ENCODE measurements at regions not wholly inside any gene's neighbourhood (a gene's known extent, or its start where the extent isn't known, plus 50 kb on each side); places are given as distances from the start of the nearest gene placed in this dataset.
"Not testable (repeated sequence)": the region's sequence is repeated elsewhere in the genome, so short reads cannot be mapped to it uniquely, and the experiment has no call there.

DNA sequence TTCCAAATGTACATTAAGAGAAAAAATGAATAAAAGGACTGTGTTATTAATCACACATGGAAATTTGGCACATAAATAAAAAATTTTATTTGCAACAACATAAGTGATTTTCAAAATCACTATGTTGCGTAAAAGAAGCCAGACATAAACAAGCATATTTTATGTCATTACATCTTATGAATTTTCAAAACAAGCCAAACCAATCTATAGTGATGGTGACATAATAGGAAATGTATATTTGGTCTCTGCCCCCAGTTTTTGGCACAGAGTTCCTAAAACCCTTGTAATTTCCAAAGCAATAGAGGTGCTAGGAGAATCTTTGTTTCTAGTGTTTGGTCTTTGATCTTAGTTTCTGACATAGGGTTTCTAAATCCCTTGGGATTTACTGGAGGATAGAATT lies 543.3 kb downstream of the ZBBX start:
- DNase-seq (ENCODE audit: low read depth, low spot score), result no peak

GRCh38 chr3:166829896-166830295 lies 550.2 kb downstream of the ZBBX start:
- no peak for DNase-seq (ENCODE audit: low read depth, low spot score)

GRCh38 chr3:166818464-166818863 lies 561.6 kb downstream of the ZBBX start:
- no peak for DNase-seq (ENCODE audit: low read depth, low spot score)

DNA sequence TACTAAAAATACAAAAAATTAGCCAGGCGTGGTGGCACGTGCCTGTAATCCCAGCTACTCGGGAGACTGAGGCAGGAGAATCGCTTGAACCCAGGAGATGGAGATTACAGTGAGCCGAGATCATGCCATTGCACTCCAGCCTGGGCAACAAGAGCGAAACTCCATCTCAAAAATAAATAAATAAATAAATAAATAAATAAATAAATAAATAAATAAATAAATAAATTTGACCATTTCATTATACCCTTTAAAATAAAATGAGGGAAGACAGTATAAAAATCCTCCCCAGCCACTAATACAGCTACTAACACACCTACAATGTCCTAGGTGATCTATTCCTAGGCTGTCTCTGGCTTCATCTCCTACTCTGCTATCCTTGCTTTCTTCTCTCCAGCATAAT lies 562.8 kb downstream of the ZBBX start:
- DNase-seq (ENCODE audit: low read depth, low spot score), result not testable (repeated sequence)

- DNase-seq (ENCODE audit: low read depth, low spot score), result no peak
Measured at GRCh38 chr3:166810741-166811445, 569.2 kb downstream of the ZBBX start.

GRCh38 chr3:166809520-166809919 lies 570.6 kb downstream of the ZBBX start:
- no peak for DNase-seq (ENCODE audit: low read depth, low spot score)

- no peak for DNase-seq (ENCODE audit: low read depth, low spot score)
Measured at GRCh38 chr3:166788936-166789335, 591.2 kb downstream of the ZBBX start.

DNA sequence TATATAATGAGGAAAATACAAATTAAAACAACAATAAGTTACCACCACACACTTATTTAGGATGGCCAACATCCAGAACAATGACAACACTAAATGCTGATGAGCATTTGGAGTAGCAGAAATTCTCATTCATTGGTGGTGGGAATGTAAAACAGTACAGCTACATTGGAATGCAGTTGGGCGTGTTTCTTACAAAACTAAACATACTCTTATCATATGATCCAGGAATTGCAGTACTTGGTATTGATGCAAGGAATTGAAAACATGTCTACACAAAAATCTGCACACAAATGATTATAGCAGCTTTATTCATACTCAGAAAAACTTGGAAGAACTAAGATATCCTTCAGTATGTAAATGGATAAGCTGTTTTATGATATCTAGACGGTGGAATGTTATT lies 594.2 kb downstream of the ZBBX start:
- DNase-seq (ENCODE audit: low read depth, low spot score), result no peak

DNA sequence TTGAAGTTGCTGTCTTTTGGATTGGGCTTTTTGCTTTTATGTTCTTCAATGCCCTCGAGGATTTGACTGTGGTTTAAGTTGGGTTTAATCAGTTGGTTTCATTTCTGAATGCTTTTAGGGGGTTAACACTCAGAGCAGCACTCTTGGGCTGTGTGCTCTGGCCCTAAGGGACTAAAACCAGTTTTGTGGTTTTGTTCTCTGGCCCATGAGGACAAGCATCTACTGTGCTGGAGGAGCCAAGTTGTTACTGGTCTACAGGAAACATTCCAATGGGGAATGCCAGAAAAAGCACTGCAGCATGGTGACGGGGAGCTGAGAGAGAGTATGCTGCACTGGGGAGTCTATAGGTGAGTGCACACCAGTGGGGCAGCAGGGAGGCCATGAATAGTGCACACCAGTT lies 596.9 kb downstream of the ZBBX start:
- DNase-seq (ENCODE audit: low read depth, low spot score), result no peak

GRCh38 chr3:166764698-166765318 lies 615.3 kb downstream of the ZBBX start:
- DNase-seq (ENCODE audit: low read depth, low spot score), result no peak

DNA sequence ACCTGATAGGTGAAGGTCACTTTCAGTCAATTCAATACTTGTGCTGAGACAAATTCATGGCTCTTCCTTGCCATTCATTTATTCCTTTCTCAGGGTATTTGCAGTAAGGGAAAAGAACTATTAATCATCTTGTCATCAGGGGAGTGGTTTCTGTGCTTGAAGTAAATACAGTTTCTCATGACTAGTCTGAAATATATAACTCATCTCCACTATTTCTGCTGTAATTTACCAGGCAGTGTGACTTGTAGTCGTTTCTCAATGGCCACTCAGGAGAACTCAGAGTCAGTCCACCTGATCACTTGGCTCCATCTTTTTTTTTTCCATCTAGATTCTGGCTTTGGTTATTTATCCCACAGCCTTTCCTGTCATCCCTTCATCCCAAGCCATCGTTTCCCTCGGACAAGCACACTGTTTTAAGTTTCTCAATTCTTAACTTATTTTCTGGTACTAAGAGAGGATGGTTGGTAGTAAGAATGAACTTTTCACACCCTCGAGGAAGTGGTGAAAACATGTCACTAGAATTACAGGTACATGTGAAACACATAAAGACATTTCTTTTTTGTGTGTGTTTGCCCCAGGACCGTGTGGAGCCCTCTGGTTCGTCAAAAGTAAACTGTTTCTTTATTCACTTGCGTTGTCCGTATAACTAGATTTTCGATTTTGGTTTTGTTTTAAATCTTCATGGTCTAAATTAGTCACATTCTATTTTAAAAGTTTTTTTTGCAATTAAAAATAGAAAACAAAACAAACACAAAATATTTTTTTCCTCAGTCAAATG lies 620.2 kb downstream of the ZBBX start:
- DNase-seq (ENCODE audit: low read depth, low spot score), result no peak

DNA sequence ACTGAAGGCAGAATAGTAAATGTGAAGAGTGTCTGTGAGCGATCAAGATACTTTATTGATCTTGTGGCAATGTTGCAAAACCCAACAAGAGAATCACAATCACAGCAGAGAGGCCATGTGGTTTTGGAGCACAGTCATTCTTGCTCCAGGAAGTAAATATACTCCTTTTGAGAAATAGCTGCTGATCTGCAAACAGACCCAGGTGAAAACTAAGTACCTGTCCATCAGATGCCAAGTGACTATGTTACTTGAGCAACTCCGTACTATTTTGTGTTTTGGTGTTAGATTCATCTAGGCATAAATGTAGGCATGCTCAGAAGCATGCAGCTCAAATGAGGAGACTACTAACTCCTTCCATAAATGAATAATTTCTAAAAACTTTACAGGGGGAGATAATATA lies 627.9 kb downstream of the ZBBX start:
- DNase-seq (ENCODE audit: low read depth, low spot score), result no peak

- no peak for DNase-seq (ENCODE audit: low read depth, low spot score)
Measured at GRCh38 chr3:166743481-166744134, 636.5 kb downstream of the ZBBX start.

DNA sequence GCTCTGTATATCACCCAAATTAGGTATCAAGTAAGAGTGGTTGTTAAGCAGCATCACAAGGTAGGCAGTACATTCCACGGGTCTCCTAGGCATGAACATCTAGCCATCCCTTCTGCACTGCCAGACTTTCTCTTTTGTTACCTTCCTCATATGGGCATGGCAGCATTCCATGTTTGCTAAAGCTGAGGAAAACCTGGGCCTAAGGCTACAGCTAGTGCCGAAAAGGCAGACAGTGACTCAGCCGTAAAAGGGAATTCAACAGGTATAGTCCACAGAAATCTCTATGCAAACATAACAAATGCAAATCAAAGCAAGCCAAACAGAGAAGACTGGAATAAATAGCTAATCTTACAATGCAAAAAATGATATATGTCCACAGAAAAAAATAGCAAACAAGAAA lies 645.4 kb downstream of the ZBBX start:
- no peak for DNase-seq (ENCODE audit: low read depth, low spot score)

DNA sequence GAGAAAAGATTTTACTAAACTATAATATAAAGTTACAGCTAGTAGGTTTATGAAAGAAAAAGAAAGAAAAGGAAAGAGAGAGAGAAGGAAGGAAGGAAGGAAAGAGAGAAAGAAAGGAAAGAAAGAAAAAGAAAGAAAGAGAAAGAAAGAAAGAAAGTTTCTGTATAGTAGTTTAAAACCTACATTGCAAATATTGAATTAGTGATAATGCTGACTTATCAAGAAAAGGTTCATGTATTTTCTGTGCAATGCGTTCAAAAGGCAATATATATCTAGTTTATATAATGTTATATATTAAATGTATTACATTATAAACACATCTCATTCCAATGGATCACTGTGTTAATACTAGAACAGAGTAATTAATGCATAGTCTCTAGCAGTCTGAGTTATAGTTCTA lies 648.4 kb downstream of the ZBBX start:
- DNase-seq (ENCODE audit: low read depth, low spot score), result no peak

- no peak for DNase-seq (ENCODE audit: low read depth, low spot score)
Measured at GRCh38 chr3:166721466-166721865, 658.6 kb downstream of the ZBBX start.

- no peak for DNase-seq (ENCODE audit: low read depth, low spot score)
Measured at GRCh38 chr3:166714206-166714605, 665.9 kb downstream of the ZBBX start.

DNA sequence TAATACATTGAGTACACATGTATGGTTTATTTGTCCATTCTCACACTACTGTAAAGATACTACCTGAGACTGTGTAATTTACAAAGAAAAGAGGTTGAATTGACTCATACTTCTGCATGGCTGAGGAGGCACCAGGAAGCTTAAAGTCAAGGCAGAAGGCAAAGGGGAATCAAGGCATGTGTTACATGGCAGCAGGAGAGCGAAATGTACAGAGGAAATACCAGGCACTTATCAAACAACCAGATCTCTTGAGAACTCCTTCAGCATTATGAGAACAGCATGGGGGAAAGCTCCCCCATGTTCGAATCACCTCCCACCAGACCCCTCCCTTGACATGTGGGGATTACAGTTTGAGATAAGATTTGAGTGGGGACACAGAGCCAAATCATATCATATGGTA lies 666.3 kb downstream of the ZBBX start:
- no peak for DNase-seq (ENCODE audit: low read depth, low spot score)

- DNase-seq (ENCODE audit: low read depth, low spot score), result no peak
Measured at GRCh38 chr3:166706094-166706493, 674.0 kb downstream of the ZBBX start.

DNA sequence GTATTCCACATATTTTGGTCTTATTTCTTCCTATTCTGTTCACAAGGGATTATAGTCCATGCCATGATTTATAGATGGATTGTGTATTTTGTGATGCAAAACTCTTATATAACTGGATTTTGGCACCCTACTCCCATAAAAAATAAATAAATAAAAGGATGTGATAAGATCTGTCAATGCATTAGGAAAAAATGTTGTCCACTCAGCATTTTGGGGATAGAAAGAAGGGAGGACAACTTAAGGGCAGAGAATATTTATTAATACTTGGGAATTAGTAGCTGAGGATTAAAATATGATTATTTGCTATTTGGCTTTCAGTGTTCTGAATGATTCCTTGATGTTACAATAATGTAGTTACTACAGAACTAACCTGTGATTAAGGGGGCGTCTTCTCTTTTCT lies 682.6 kb downstream of the ZBBX start:
- DNase-seq (ENCODE audit: low read depth, low spot score), result no peak

DNA sequence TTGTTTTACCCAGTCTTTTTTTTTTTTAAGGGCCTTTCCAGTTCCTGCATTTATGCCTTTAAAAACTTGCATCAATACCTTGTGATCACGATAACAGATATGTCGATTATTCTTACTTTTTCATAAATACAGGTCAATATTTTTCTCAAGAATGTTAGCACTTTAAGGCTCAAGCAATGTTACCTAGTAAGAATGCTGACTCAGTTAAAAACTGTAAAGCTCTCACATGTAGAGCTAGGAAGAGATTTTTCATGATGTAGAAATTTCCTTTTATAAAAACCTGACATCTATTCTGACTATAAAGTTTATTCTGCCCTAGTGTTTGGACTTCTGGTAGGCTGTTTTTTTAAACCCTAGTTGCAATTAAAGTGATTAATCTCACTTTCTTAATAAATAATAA lies 684.0 kb downstream of the ZBBX start:
- no peak for DNase-seq (ENCODE audit: low read depth, low spot score)

- DNase-seq (ENCODE audit: low read depth, low spot score), result no peak
Measured at GRCh38 chr3:166688665-166689064, 691.4 kb downstream of the ZBBX start.

Measured in ELF-1 (cell line).